Mucosa of gallbladder (tissue), 1 donor: ENCODE measurements at regions not wholly inside any gene's neighbourhood (a gene's known extent, or its start where the extent isn't known, plus 50 kb on each side); places are given as distances from the start of the nearest gene placed in this dataset.

Experiments used
- DNase-seq: peaks from one replicate; pipeline ENCODE4 v3.0.0-alpha.2; 2020; ENCODE audit warnings: low spot score
- donor health status: DM: no; HTN: no; CAD: no.

GRCh38 chr13:65889368-65889767 is 1340.8 kb downstream of the PCDH9 start:
- no peak for DNase-seq

GRCh38 chr13:65882810-65883209 is 1347.3 kb downstream of the PCDH9 start:
- DNase-seq: no peak

DNA sequence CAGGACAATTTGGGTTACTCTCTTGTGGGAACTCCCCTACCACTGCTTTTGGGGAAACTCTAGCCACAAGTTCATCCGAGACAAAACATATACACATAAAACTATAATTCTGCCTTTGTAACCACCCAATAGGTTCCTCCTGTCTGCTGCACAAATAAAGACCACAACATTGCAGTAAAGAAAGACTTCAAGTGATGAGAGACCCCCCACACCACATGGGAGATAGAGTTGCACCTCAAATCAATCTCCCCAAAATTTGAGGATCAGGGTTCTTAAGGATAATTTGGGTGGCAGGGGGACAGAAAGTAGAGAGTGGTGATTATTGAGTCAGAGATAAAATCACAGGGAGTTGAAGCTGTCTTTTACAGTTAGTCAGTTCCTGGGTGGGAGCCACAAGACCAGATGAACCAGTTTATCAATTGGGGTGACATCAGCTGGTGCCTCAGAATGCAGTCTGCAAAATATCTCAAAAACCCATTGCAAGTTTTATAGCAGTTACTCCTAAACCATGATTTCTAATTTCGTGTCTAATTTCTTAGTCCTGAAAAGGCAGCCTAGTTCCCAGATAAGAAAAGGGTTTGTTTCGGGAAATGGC is 1348.5 kb downstream of the PCDH9 start:
- DNase-seq: no peak

DNA sequence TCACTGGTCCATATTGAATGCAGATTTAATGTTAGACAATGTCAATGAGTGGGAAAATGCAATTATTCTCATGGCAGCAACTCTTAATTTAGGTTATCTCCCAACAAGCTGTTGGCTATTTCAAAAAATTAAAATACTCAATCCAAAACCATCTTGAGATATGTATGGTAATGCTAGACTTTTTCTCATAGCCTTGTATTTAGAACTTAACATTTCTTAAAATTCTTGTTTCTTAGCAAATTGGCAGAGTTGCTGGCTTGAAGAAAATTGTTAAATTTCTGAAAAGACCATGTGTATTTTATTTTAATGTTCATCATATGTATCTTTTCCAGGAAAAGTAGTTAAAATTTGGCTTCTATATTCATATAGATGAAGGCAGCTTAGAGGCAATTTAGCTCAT is 1355.1 kb downstream of the PCDH9 start:
- DNase-seq: no peak

- no peak for DNase-seq
These were observed 1357.7 kb downstream of the PCDH9 start for GRCh38 chr13:65872448-65872847.

- no peak for DNase-seq
These were observed 1361.3 kb downstream of the PCDH9 start for GRCh38 chr13:65868884-65869283.

DNA sequence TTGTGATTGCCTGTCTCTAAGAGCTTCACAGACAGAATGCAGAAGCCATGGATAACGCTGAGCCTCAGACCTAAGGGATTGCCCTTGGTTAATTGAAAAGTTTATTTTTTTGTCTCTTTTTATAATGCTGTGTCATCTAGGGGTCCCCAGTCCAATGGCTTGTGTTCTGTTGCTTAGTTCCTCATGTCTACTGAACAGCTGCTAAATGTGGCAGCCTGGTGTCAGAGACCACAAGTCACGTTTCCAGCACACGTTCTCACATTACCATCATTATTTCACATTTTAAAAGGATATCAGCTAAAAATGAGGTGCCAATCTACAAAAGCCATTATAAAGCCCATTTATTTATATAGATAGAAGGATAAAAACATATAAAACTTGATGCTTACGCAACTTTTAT is 1362.0 kb downstream of the PCDH9 start:
- no peak for DNase-seq

- no peak for DNase-seq
These were observed 1364.0 kb downstream of the PCDH9 start for GRCh38 chr13:65866138-65866537.

DNA sequence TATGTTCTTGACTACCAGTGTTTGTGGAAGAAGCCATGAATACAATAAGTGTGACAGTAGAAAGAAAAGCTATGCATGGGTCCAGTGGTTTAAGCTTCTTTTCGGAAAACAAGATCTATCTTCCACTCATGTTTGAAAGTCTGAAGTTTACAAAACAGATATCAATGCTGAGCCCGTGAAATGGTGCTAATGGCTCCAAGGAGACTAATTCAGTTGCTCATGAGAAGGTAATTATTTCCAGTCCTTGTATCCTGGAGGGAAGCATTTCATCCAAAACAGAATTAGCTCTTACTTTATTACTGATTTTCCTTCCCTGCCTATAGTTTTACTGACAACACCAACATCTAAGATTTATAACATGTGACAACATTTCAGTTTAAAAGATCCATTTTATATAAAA is 1364.9 kb downstream of the PCDH9 start:
- no peak for DNase-seq

DNA sequence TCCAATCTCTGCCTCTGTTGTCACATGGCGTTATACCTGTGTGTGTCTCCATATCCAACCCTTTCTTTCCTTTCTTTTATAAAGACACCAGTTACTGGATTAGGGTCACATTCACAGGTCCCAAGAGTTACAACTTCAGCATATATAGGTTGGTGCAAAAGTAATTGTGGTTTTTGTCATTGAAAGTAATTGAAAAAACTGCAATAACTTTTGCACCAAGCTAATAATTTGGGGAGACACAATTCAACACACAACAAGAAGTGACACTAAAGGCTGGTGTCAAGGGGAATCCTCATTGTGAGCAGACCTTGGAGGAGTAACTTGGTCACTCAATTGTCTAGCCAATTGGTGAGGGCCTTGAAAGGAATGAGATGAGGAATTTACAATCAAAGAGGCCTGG is 1366.1 kb downstream of the PCDH9 start:
- no peak for DNase-seq

DNA sequence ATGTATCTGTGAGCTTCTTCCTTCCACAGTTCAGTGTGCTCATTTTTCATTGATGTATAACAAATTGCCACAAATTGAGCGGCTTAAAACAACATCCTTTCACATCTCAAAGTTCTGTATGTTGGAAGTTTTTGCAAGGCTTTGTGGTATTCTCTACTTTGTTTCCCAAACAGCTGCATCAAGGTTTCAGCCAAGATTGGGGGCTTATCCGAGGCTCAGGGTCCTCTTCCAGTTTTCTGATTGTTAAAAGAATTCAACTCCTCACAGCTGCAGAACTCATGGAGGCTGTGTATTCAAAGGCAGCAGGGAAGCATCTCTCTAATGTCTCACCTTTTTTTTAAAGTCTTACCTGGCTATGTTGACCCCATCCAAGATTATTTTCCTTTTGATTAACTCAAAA is 1369.8 kb downstream of the PCDH9 start:
- DNase-seq: no peak

DNA sequence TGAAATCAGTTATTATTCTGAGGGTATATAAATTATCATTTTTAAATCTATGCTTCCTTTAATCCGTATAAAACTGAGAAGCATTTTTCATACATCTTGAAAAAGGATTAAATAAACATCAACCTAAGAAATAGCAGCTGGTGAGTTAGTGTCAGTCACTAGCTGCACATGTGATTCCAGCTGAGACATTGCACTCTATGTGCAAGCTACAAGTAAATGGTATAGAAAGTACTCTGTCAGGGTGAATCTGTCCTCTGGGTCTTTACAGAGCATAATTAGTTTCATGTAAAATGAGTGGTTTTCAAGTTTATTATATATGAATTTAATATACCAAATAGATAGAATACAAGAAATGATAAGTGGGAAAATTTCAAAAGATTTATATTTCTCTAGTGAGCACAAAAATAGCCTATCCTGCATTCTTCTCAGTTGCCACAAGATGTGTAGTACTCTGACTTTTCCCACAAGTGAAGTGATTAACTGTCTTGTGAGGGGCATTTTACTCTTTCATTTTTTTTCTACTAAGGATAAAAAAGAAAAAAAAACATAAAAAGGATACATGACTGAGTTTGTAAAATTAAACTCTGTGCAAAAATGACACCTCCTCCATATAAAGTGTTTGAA is 1372.1 kb downstream of the PCDH9 start:
- no peak for DNase-seq

GRCh38 chr13:65856431-65856830 is 1373.7 kb downstream of the PCDH9 start:
- no peak for DNase-seq

GRCh38 chr13:65855242-65855805 is 1374.8 kb downstream of the PCDH9 start:
- DNase-seq: no peak

DNA sequence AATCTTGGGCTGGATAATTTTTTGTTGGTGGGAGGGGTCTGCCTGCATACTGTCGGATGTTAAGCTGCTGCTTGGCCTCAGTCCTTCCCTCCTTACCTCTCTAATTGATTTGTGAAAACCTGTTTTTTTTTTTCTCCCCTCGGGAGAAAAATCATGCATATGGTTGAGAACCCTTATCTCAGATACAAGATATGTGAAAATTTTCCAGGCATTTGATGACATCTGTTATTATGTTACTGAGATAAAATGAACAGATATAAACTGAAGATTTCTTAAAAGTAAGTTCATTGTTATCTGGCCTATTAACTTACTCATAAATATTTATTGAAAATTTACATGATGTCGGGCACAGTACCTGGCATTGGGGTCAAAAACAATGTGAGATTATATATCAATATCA is 1375.7 kb downstream of the PCDH9 start:
- no peak for DNase-seq

DNA sequence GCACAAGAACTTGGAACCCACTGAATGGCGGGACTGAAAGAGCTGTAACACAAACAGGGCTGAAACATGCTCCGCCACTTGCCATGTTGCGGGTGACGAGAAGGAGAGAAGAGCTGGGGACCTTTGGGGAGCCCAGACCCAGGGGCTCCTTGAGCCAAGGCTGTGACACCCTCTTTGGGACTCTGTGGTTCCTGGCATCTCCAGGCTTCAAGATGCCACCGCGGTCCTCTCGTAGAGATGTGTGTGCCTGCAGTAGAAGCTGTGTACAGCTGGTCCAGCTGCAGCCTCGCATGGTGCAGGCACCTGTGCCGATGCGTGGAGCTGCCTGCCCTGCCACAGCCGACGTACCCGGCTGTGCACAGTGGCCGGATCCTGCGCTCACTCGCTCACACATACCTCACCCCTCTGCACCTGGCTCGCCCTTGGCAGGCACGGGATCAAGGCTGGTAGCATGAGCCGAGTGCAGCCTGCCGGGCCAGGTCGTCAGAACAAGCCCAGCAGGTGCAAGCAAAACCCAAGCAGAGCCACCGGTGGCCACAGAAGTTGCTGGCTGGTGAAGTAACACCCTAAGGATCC is 1385.8 kb downstream of the PCDH9 start:
- DNase-seq: no peak

DNA sequence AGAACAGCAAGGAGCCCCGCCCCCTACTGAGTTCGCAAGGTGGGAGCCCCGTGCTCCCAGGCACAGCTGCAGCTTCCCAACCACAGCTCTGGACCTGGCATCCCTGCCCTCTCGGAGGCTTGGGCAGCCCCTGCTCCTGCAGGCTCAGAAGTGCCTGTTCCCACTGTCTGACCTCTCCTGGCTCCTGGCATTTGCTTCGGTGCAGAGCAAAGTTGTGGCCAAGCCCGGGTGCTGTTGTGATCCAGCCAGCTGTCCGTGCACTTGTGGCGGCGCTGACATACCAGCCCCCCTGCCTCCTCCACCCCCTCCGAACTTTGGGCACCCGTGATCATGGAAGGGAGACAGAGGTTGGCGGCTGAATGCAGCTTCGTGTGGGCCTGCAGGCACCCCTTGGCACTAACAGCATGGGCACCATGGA is 1386.8 kb downstream of the PCDH9 start:
- DNase-seq: no peak

DNA sequence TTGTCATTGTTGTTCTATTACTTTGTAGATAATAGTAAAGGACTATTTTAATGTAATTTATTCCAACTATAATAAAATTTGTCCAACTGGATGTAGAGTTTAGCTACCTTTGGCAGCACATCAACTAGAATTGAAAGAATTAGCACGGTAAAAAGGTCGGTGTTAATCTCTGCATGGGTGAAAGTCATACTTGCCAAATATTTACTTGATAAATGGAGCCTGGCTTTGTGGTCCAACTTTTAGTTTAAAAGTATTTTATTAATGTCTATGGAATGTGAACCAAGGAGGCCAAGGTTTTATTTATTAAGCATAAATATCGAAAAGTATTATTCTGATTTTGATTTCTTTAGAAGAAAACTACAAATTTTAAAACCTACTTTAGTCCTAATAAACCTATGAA is 1389.0 kb downstream of the PCDH9 start:
- no peak for DNase-seq

- DNase-seq: no peak
These were observed 1394.1 kb downstream of the PCDH9 start for GRCh38 chr13:65836066-65836465.

DNA sequence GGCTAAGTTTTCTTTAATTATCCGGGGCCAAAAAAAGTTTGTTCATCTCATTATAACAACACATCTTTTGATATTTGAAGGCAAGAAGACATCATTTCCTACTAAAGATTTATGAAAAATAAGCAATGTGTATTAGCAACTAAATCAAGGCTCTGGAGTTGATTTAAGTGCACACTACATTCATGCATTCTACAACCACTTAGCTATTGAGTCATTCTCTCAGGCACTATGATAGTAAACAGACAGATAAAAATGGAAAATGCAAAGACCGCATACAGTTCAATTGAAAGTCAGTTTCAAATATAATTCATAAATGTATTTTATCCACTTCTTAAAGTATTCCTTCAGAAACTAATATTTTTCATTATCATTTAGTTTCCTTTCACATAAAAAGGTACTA is 1395.2 kb downstream of the PCDH9 start:
- no peak for DNase-seq

DNA sequence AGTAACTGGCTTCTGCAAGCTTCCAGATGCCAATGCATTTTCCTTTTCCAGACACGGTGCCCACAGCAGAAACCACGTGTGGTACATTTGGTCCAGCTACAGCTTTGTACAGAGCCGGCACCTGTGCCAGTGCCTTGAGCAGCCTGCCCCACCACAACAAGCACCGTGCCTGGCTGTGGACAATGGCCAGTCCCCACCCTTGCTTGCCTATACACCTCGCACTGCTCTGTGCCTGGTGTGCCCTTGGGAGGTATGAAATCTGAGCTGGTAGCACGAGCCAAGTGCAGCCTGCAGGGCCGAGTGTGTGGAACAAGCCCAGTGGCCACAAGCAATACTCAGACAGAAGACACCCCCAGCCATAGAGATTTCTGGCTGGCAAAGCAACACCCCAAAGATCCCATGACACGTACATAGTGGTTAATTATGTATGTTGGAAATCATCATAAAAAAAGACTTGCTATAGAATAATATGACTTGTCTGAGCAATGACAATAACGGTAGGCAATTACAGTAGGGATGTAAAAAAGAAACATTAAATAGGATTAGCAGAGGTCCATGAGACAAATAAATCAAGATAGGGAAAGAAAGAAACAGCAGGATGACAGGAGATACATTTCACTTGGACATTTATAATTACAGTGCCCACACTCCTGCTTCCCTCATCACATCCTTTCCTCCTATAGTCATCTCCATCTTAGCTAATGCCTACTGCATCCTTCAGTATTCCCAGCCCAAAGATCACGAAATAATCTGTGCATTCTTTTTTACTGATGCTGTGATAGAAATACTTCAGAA is 1399.5 kb downstream of the PCDH9 start:
- no peak for DNase-seq

DNA sequence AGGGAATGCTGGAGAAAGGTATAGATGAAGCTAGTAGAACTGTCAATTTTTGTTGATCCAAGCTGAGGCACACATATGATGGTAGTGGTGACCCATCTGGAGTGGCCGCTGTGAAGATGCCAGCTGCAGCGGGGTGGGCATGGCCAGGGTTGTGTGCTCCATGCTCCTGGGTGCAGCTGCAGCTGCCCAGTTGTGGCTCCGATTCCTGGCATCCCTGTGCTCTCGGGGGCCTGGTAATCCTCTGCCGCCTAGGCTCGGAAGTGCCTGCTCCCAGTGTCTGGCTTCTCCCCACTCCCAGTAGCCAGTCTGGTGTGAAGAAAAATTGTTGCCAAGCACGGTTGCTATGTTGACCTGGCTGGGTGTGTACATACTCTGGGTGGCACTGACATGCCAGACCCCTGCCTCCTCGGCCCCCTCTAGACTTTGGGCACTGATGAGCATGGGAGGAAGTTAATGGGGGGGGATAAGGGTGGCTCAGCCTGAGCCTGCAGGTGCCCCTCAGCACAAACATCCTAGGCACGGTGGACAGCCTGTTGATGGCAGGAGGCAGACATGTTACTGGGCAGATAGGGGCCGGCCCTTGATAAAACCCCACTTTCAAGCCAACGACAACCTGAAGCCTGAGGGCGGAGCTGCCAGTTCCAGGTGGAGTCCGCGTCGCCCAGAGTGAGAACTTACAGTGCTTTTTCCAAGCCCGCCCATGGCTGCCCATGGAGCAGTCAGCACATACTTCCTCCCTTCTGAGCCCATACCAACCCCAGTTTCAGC is 1400.7 kb downstream of the PCDH9 start:
- no peak for DNase-seq
